ENCODE measurements at regions not wholly inside any gene's neighbourhood (a gene's known extent, or its start where the extent isn't known, plus 50 kb on each side); places are given as distances from the start of the nearest gene placed in this dataset.

DNA sequence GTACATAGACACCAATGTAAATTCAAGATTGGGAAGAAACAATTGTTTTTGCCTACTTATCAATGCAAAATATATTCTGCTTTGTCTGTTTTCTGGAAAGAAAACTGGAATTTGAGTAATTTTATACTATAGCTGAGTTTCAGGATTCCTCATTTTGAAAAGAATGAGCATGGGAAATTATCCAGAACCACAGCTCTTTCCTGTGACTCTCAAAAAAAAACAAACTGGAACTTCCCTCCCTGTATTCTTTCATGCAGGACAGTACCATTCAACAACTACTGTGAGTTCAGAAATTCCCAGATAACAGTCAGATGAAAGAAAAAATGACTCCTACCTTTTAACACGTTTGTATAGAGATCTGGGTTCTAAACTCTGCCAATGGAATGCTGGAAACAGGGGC, 372.4 kb downstream of the TGFB2 start:
- no peak for DNase-seq (ENCODE audit: low read depth)

DNA sequence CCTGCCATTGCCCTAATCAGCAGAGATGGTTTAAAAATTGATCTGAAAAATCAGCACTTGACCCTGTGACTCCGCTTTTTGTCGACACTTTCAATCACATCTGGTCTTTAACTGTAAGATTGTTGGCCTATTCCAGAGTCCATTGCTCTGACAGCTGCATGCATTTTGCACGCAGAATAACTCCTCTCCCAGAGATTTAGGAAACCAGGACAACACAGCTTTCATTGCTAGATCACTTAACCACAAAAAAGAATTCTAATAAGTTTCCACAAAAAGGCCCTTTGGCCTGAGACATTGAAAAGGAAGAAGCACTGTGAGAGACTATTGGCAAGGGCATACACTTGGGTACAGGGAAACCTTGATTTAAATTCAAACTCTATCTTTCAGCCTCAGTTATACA, 373.1 kb downstream of the TGFB2 start:
- DNase-seq (ENCODE audit: low read depth), result no peak

DNA sequence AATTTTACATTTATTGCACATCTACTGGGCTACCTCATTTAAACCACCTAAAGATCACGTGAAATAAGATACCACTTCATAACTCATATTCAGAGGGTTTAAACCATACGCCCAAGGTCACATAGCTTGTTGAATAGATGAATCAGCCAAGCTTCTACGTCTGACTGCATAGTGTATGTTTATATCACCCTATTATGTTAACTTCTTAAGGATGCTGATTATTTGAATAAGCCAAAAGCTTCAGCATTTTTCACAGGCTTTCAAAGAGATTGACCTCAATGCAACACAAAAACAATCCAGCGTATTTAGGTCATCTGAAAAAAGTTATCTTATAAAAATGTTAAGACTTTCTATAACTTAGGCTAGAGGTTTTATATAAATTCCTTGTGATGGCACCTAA, 373.8 kb downstream of the TGFB2 start:
- no peak for DNase-seq (ENCODE audit: low read depth)

DNA sequence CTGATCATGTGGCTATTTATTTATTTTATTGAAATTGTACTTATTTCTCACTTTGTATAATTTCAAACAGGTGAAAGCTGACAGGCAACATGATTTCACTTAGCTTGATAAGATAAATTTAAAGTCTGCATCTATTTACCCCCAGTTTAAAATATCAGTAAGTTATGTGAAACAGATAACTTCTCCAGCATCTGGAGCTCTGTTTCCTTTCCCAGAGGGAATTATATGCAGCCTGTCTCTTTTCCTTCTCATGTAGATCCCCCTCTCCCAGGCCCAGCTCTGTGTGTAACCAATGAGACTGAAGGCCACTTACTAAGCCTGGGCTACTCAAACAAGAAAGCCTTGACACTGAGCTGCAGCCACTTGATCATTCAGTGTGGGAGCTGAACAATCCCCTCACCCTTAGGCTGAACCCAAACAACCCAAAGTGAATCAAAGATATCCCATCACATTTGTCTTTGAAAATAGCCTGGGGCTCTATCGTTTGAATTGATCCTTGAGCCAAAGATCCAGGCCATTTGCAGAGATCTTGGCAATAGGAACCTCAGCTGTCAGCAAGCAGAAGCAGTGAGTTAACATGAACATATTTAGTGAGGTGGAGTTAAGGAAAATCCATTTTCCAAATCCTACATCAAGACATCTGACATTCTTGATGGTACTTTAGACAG, 383.9 kb downstream of the TGFB2 start:
- no peak for DNase-seq (ENCODE audit: low read depth)

DNA sequence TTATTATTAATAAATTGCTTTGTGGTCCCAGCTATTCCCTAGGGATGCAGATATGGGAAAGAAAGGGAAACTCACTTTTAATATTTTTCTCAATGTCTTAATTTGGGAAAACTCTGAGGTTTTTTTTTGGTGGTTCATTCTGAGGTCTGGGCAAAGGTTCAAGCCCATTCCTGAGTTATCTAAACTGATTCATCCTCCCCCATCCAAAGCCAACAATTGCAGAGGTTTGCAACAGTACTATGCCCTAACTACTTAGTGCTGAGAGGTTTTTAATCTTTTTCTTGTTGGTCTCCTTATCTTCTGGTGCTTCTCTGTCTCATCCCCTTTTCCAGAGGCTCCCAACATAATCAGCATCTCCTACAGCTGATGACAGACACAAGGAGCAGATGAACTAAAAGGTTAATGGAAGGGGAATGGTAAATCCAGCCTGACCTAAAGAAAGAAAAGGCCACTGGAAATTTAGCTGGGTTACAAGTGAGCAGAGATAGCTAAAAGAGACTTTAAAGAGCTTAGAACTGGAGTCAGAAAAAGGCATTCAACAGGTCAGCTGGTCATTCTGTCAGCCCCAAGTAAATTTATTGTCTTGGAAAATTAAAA, 390.4 kb downstream of the TGFB2 start:
- DNase-seq (ENCODE audit: low read depth), result no peak

DNA sequence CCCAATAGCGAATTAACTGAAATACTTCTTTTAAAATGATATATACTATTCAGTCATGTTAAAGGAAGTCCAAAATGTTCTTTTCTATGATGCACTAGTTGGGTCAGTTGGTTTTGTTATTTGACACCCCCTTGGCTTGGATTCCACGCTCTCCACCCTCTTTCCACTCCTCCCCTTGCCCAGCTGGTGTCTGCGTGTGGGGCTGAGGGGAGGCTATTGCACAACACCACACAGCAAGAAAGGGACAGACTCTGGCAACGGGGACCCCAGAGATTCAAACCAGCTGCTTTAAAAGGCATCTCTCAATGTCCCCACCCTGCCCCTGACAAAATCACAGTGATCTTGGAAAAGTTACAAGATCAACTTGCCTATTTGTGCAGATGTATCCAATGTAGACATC, 394.3 kb downstream of the TGFB2 start:
- DNase-seq (ENCODE audit: low read depth), result no peak

DNA sequence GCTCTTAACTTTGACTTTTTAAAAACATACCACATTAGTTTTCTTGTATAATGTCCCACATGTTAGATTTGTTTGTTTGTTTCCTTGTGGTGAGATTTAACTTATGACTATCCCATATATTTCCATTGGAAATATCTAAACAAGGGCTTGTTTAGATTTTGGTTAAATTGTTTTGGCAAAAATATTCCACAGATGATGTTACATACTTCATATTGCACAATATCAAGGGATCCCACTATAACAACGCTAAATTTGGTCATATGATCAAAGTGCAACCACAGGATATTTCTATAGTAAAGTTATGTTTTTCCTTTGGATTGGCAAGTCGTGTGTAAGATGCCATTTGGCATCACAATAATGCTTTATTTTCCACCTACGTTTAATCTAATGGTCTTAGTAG, 396.7 kb downstream of the TGFB2 start:
- DNase-seq (ENCODE audit: low read depth), result no peak

DNA sequence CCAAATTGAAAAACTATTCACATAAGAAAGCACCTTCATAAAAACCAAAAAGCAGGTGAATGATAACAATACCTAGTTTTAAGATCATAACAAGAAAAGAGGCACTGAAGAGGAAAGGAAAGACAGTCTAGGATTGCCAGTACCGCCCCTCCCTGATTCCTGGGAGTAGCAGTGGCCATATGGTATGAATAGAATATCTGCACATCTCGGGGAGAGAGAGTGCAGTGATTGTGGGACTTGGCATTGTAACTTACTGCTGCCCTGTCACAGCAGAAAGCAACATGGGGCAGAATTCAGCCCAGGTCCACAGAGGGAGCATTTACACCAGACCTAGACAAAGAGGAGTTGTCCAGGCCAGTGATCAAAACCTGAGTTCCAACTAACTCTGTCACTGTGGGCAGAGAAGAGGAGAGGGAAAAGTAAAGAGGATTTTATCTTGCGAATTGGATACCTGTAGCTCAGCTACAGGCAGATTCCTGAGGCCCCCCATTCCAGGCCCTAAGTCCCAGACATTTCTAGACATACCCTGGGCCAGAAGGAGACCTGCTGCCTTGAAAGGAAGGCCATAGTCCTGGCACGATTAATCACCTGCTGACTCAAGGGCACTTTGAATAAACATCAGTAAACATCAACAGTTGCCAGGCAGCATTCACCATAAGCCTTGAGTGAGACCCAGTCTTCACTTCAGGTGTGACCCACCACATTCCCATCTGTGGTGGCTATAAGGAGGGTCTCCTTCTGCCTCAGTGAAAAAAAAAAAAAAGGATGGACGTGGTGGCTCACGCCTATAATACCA, 397.5 kb downstream of the TGFB2 start:
- no peak for DNase-seq (ENCODE audit: low read depth)

DNA sequence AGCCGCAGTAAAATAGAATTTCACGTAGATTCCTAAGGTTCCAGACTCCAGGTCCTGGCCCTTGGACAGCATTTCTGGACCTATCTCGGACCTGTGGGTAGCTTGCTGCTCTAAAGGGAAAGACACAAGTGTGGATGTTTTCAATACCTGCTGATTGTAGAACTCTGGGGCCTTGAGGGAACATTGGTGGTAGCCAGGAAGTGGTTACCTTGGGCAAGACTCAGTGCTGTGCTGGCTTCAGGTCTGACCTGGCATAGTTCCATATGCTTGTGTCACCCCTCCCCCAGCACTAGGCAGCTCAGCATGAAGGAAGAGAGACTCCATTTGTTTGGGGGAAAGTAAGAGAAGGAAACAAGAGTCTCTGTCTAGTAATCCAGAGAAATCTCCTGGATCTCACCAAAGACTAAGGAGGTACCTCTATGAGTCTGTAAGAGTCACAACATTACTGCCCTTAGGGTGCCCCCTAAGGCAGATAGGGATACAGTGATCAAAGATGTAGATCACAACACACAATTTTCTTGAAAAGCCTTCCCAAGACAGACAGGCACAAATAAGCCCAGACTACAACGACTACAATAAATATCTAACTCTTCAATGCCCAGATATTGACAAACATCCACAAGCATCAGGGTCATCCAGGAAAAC, 398.8 kb downstream of the TGFB2 start:
- no peak for DNase-seq (ENCODE audit: low read depth)

DNA sequence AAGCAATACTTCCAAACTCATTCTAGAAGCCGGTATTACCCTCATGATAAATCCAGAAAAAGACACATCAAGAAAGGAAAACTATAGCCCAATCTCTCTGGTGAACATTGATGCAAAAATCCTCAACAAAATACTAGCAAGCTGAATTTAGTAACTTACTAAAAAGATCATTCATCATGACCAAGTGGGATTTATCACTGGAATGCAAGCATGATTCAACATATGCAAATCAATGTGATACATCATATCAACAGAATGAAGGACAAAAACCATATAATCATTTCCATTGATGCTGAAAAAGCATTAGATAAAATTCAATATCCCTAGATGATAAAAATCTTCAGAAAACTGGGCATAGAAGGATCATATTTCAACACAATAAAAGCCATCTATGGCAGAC, 402.9 kb downstream of the TGFB2 start:
- DNase-seq (ENCODE audit: low read depth), result no peak

DNA sequence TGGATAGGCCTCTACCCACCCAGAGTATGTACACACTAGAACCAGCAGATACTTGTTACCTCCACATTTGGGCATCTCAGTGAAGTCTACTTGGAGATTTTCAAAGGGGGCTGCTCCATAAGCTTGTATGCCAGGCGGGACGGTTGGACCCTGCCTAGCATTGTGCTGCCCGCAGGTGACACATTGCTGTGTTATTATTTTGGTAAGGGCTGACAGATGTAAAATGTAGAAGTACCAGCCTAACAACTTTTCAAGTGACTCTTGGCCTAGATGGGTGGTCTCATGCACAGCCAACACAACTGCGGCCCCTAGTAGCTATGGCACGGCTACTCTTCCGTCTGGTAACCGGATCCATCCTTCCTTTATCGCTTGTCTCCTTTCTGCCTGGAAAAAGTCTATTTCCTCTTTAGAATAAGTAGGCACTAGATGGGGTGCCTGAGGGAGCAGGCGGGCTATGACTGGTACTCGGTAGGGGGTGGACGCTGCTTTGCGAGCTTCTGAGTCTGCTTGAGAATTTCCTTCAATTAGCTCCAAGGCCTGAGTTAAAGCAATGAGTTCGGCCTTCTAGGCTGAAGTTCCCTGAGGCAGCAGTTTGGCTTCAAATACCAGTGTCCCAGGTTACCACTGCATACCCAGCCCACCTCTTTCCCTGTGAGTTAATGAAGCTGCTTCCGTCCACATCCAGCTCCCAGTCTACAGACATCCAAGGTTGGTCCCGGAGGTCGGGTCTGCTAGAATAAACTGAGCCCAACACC, 405.3 kb downstream of the TGFB2 start:
- DNase-seq (ENCODE audit: low read depth), result no peak

DNA sequence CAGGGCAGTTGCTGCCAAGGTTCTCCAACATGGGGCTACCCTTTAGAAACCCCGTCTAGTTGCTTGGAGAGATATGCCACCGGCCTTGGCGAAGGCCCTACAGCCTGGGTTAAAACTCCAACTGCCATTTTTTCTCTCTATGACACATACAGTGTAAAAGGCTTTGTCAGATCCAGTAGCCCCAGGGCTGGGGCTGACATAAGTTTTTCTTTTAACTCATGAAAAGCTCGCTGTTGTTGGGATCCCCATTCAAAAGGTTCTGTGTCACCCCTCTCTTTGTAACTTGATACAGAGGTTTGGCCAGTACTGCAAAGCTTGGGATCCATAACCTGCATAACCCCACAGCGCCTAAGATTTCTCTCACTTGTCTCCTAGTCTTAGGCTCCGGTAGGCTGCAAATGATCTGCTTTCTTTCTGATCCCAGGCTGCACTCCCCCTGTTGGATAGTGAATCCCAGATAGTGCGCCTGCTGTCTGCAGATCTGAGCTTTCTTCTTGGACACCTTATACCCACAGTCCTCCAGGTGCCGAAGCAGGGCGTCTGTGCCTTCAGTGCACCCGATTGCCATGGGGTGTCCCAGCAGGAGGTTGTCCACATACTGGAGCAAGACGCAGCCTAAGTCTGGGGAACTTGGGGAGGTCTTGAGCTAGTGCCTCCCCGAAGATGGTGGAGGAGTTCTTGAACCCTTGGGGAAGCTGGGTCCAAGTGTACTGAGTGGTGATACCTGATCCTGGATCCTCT, 406.2 kb downstream of the TGFB2 start:
- no peak for DNase-seq (ENCODE audit: low read depth)

DNA sequence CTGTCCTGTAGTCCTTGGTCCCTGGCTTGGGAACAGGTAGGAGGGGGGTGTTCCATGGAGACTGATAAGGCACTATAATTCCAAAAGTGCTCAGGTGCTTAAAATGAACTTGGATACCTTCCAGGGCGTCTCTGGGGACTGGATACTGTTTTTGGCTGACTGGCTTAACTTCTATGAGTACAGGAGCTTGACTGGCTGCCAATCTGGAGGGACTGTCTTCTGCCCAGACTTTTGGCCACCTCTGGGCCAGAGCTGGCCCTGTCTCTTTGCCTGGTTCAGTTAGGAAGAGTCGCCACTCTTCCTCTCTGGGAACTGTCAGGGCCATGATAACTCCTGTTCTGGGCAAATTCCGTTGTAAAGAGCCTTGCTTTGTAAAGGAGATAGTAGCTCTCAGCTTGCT, 407.0 kb downstream of the TGFB2 start:
- DNase-seq (ENCODE audit: low read depth), result no peak

DNA sequence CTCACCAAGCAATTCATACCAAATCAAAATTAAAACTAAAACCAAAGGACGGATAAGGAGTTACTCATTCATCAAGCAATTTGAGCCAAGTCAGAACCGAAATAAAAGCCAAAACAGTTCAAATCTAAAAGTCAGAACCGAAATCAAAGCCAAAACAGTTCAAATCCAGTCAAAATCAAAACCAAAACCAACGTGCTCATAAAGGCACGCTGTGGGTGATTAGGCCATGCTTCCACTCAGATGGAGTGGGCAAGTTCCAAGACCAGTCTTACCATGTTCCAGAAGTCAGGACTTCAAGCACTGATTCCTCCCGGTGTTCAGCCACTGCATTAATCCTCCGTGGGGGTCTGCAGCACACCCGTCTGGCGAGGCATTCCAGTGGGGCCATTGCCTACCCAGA, 409.3 kb downstream of the TGFB2 start:
- no peak for DNase-seq (ENCODE audit: low read depth)

DNA sequence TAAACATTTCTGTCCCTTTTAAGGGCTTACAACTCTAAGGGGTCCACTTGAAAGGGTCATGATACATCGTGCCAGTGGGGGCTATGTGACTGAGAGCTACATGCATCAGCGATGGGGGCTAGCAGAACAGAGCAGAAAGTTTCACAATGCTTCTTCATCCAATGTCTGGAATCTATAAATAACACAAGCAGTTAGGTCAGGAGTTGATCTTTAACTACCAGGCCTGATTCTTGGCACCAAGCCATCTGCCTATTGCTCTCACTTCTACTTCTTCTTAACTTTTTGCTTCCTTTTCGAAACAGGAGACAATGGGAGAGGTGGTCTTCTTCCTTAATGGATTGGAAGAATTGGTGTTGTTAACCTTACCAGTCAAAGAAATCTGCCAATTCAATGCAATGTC, 410.0 kb downstream of the TGFB2 start:
- DNase-seq (ENCODE audit: low read depth), result no peak

DNA sequence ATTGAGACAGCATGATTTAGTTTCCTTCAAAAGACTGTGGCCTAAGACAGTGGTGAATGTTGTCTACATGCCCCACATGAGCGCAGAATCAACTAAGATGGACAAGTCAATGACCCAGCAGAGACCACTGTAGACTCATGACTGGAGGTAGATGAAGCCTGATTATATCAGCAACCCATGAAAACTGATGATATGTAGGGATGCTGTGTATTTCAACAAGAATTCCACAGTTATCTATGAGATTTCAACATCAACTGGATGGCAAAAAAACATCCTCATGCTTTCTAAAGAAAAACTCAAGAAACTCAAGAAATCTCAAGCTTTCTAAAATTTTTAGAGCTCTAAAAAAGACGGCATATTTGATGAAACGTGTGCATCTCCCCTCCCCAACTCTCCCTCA, 413.9 kb upstream of the LYPLAL1 start:
- DNase-seq (ENCODE audit: low read depth), result no peak

DNA sequence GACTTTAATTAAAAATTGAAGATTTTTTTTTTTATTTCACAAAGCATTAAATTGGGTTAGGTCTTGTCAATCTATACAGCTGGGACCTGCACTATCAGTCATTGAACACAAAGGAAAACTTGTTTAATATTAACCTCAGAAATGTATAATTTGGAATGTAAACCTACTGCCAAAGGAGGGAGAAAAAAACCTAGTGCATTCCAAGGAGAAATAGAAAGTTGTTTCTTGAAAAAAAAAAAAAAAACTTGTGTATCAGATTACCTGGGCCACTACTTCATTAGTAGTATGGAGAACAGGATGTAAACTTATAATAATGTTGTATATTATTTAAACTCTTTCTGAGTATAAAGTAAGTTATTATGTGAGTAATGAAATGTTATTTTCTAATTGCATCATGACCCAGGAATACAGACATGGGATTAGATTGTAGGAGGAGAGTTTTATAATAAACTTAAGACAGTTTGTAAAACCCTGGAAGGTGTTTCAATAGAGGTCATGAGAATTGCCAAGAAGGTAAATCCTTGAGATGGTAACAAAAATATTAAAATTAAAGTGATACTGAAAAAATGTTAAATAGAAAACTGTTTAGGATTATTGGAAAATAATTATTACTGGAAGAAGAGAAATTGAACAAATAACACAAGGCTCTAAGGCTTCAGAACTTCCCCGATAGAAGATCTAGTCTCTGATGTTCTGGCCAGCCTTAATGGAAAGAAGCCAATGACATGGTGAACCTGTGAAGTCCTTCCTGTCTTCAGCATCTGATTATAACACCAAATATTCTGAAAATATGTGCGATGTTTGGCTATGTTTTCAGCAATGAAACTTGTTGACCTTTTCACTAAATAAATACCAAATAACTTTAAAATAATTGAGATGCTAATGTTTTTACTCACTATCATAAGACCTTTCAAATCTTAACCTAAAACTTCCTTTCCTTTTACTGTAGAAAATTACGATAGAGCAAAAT, 412.8 kb upstream of the LYPLAL1 start:
- no peak for DNase-seq (ENCODE audit: low read depth)

DNA sequence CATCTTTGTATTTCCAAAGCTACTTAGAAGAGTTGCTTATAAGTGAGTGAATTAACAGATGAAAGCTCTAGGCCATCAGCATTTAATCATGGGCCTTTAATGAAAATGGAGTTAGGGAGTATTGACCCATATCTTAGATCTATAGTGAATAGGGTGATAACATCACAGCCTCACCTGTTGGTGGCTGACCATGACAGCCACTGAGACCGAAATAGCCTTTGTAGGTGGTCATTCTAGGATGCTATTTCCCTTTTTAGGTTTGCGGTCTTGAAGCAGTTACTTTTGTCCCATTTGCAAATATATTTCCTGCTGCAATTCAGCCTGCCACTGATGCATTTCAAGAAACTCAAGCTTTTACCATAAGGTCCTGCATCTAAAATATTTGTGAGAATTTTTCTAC, 410.1 kb upstream of the LYPLAL1 start:
- DNase-seq (ENCODE audit: low read depth), result no peak

DNA sequence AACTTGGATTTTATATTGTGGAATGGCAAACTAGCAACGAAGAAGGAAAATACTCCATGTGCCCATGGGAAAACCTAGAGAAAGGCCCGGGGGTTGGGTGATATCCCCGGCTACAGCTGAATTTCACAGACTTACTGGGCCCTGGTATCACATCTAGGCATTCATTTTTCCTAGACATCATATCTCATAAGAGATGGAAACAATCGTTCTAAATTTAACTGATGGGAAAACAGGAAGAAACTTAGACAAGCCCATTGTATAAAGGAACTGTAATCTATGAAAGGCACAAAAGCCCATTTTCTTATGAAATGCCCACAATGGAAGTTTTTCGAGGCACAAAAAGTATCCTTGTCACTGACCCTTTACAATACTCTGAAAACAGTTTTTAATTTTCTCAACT, 407.9 kb upstream of the LYPLAL1 start:
- DNase-seq (ENCODE audit: low read depth), result no peak

DNA sequence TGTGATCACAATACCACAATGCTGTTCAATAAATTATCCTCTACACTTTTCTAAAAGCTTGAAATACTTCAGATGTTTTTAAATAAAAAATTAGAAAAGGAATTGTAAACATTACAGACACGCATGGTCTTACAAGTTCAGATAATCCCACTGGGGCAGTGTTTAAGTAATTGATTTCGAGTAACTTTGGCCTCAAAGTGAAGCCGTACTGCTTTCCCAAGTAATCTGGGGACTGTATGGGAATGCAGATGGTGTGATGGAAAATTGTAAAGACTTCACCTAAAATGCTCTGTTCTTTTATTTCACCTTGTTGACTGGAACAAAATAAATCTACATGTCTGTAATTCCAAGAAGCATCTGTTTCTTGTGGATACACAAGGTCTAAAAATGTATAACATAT, 401.7 kb upstream of the LYPLAL1 start:
- no peak for DNase-seq (ENCODE audit: low read depth)

Measured in stimulated activated CD8-positive, alpha-beta memory T cell treated with anti-CD3 and anti-CD28 coated beads, Interleukin-15, amount 100 ng/mL, for 24 hours (primary cell).